Hindlimb muscle (tissue), 1 donor: ENCODE measurements at regions not wholly inside any gene's neighbourhood (a gene's known extent, or its start where the extent isn't known, plus 50 kb on each side); places are given as distances from the start of the nearest gene placed in this dataset.

Experiments
- DNase-seq: peaks from one replicate; pipeline ENCODE4 v3.0.0-alpha.2; 2013

- DNase-seq: no peak
These were observed 457.7 kb upstream of the SYT1 start for GRCh38 chr12:78406828-78407227.

- no peak for DNase-seq
These were observed 456.9 kb upstream of the SYT1 start for GRCh38 chr12:78407722-78408121.

- no peak for DNase-seq
These were observed 450.5 kb upstream of the SYT1 start for GRCh38 chr12:78414071-78414470.

- DNase-seq: peak; percentile 8
These were observed 445.7 kb upstream of the SYT1 start for GRCh38 chr12:78418919-78419318.

DNA sequence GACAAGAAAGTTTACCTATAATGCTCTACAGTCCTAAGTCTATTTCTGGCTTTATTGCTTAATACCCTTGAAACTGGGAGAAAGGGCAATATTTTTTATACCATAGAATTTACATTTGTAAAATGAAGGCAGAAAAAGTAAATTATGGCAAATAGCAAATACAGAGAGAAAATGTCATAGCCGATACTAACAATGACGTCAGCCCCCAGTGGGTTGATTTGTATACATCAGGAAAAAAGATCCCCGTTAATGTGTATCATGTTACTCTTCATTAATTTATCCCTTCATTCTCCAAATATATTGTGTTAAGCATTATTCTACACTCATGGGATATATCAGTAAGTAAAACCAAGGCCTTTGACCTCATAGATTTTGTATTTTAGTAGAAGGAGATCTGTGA lies 445.1 kb upstream of the SYT1 start:
- DNase-seq: no peak

GRCh38 chr12:78420991-78421390 lies 443.6 kb upstream of the SYT1 start:
- no peak for DNase-seq

DNA sequence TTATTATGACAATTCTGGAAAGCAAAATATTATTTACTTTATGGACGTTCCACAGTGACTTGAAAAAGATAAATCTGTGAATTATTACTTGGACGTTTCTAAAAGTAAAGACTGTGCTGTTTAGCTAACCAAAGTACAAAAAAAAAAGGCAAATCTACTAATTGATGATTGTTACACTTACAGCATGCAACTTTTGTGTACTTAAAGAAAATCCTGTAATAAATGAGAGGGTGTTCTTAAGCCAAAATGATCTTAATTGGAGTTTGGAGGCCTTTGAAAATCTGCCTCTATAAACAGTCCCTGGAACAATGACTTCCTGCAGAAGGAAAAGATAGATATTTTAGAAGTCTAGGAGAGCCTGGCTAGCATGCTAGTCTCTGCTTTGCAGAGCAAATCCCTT lies 434.0 kb upstream of the SYT1 start:
- DNase-seq: no peak

- no peak for DNase-seq
These were observed 432.6 kb upstream of the SYT1 start for GRCh38 chr12:78431931-78432330.

DNA sequence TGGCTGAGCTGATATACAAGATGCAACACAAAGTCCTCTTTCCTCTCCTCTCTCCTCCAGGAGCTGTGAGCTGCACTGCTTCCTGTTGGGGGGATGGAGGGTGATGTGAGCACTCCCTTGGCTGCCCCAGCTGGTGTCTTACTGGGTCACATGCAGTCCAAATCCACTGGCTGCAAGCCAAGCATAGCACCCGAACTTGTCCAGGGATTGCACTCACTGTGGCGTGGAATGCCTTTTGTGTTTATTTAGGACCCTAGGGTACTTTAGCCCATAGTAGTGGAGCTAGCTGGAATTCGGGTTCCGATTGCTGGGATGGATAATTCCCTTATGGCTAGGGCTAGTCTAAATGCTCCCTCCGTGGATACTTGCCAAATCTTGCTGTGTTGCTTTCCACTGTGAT lies 424.9 kb upstream of the SYT1 start:
- no peak for DNase-seq

GRCh38 chr12:78441737-78442453 lies 422.7 kb upstream of the SYT1 start:
- no peak for DNase-seq

GRCh38 chr12:78442454-78442801 lies 422.1 kb upstream of the SYT1 start:
- no peak for DNase-seq

GRCh38 chr12:78446555-78446954 lies 418.0 kb upstream of the SYT1 start:
- no peak for DNase-seq

- DNase-seq: no peak
These were observed 417.2 kb upstream of the SYT1 start for GRCh38 chr12:78447373-78447772.

DNA sequence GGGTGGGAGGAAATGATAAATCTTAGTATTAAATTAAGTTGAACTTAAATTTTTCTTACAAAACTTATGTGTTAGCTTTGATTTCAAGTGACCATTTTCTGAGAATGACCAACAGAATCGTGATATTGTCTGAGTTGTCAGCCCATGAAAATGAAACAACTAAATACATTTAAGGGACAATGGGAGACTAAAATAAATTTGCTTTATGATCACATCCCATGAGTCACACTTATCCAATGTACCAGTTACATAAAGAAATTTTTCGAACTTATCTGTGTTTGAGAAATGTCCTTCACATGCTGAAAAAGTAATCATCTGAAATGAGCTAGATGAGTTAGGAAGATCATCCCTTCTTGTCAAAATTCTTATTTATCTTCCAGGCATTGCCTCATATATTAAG lies 415.9 kb upstream of the SYT1 start:
- DNase-seq: no peak

GRCh38 chr12:78455991-78456390 lies 408.6 kb upstream of the SYT1 start:
- no peak for DNase-seq

- no peak for DNase-seq
These were observed 406.6 kb upstream of the SYT1 start for GRCh38 chr12:78457938-78458337.

DNA sequence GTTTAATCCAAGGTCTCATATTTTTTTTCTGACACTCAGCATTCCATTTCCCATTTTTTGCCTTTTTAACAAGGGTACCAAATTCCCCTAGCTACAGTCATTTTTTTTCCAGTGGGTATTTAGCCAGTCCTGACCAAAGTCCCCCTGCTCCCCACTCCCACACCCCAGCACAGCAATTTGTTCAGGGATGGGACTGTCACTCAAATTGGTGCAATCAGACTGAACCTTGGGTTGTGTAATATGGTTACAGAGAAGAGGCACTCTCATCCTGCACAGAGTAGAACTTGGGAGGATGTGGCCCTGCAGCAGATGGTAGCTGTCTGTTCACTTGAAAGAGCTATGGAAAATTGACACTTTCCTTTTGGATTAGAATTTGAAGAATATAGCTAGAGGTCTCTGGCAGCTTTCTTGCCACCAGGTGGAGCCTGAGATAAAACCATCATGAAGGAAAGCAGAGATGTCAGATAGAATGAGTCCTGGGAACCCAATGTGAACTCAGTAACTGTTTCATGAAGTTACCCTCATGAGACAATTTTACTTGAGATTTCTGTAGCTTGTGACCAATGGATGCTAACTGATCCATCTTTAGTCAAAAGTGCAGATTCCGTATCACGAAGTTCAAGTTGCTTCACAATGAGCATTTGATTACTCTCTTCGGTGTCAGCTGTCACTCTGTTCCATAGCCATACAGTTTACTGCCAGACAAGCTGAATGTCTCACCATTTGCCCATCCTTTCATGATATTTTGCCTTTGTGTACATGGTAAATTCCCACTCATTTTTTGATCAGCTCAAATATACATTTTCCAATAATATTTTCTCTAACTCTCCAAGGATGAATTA lies 394.0 kb upstream of the SYT1 start:
- peak; percentile 4 for DNase-seq

DNA sequence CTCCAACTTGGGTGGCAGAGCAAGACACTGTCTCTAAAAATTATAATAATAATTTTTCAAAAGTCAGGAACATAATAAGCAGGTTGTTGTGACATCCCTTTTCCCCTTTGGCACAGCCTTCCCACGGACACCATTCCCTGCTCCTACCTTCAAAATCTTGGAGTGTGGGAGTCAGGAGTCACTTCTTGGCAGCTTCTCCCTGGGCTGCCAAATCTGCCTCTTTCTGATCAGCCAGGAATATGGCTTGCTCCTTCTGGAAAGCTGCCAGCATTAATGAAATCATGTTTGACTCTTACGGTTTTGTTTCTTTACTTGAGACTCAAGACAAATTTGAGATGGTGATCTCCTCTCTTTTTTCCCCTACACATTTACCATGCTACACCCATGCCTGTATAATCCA lies 391.4 kb upstream of the SYT1 start:
- DNase-seq: no peak

DNA sequence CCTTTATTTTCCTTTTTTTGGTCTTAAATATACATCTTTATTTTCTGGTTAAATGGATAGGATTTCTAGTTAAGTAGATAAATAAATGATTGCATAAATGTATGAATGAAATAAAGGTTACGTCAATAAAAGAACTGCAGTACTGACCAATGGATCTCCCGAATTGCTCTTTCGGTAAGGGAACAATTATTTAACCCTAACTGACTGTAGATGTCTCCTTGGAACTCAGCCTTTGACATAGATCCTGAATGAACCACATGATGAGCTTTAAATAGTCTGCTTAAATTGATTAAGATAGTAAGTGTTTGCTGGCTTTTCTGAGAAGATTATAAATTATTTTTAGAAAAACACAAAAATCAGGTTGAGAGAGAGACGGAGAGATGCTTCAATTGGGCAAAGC lies 391.0 kb upstream of the SYT1 start:
- no peak for DNase-seq

- DNase-seq: no peak
These were observed 380.7 kb upstream of the SYT1 start for GRCh38 chr12:78483767-78484315.

DNA sequence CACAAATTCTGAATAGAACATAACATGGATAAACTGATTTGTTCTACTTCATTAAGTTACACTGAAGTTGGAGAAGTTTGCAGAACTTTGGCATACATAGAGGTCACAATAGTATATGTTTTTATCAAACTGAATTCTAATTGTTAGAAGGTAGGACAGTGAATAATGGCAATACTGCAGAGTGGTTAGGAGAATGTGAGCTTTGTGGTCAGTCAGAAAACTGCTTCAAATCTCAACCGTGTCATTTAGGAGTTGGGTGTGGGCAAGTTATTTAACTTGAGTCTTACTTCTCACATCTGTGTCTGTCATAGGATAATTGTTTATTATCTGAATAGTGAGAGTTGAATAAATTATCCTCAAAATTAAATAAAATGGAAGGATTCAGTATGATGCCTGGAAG lies 374.6 kb upstream of the SYT1 start:
- no peak for DNase-seq

DNA sequence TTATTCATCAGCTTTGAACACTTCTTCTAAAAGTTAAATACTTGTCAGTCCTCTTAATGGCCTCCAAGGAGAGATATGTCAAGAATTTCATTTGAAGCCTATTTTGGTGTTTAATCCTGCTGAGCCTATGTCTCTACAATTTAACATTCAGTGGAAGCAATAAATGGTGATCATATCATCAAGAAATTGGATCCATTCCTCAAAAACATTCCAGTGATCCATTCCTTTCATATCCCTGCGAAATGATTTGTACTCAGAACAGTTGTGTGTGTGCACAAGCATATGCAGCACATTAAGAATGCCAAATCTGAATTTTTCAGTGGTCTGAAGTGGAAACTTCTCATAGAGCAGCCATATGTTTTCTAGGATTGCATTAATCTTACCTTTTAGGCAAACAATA lies 373.7 kb upstream of the SYT1 start:
- DNase-seq: peak; percentile 1

DNA sequence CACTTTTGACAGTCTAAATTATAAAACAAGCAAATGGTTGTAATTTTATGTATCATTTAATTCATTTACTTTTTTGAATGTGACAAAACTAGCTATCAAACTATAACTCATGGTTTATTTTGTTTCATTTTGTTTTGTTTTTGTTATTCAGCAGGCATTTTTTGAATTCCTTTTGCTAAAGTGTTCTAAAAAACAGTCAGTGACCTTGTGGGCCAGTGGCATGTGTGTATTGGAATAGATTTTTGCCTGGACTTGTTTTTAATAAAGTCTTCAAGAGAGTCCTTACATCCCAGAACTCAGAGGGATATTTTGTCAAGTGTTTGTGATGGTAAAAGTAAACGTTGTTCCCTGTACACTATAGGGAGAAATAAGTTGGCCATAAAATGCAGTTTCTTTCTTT lies 369.7 kb upstream of the SYT1 start:
- DNase-seq: no peak

DNA sequence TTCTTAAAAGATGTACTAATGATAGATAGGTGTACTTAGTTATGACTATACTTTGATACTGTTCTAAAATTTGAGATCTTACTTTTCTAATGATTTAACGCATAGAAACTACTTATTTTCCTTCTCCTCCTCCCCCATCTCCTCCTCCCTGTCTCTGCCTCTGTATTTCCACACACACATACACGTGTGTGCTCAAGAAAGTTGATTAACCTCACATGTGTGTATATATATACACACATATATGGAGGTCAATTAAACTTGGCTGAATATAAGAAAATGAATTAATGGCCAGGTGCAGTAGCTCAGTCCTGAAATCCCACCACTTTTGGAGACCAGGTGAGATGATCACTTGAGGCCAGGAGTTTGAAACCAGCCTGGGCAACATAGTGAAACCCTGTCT lies 362.7 kb upstream of the SYT1 start:
- DNase-seq: no peak
